Caco-2 (cell line): ENCODE measurements at regions not wholly inside any gene's neighbourhood (a gene's known extent, or its start where the extent isn't known, plus 50 kb on each side); places are given as distances from the start of the nearest gene placed in this dataset.

ENCODE experiments used
- BruUV-seq: library from RNA; stranded (reverse); fragments of 400-500 nt; replicated peaks from 2 replicates; lab custom pipeline; 2021; lab: Mats Ljungman, UMichigan
- CTCF ChIA-PET: fragments of 300-600 bp; sonication (Branson Sonifier 250); formaldehyde crosslinking; loops from one replicate; lab custom pipeline; 2022; ENCODE audit warnings: antibody characterized with exemption; lab: Charles Lee
- POLR2A ChIA-PET: fragments of 300-600 bp; sonication (Branson Sonifier 250); formaldehyde crosslinking; loops from one replicate; lab custom pipeline; 2022; ENCODE audit warnings: antibody characterized with exemption; lab: Charles Lee
- DNase-seq, 2 experiments: peaks; one replicate each; pipeline versions ENCODE4 v3.0.0 to v3.0.0-alpha.2; 2020 to 2022
- H3K27me3 ChIP-seq: replicated peaks from 2 replicates; pipeline ENCODE4 v1.6.0; 2011; ENCODE audit warnings: low read length; ENCODE audit not compliant: control insufficient read depth, insufficient read depth
- H3K36me3 ChIP-seq: 2 replicates; pipeline ENCODE4 v1.5.1; 2011; ENCODE audit warnings: low read length; ENCODE audit not compliant: control insufficient read depth, insufficient read depth
- H3K4me1 ChIP-seq: fragments of 250-450 bp; sonication (Bioruptor Pico); 2 replicates; pipeline ENCODE4 v1.5.1; 2020; ENCODE audit warnings: mild to moderate bottlenecking
- H3K4me3 ChIP-seq: 2 replicates; pipeline ENCODE4 v1.5.1; 2011; ENCODE audit warnings: low read depth, mild to moderate bottlenecking, control low read depth, low read length
- H3K9me3 ChIP-seq: fragments of 250-450 bp; sonication (Bioruptor Pico); 2 replicates; pipeline ENCODE4 v1.5.1; 2020; ENCODE audit warnings: mild to moderate bottlenecking, moderate library complexity
- H3K27ac Mint-ChIP-seq: one replicate; pipeline ENCODE4 v1.8.0; 2022; ENCODE audit warnings: mixed read lengths; ENCODE audit not compliant: unreplicated experiment
- H3K27me3 Mint-ChIP-seq: one replicate; pipeline ENCODE4 v1.8.0; 2022; ENCODE audit warnings: mixed read lengths; ENCODE audit not compliant: insufficient read depth, unreplicated experiment
- H3K36me3 Mint-ChIP-seq: one replicate; pipeline ENCODE4 v1.8.0; 2022; ENCODE audit warnings: mild to moderate bottlenecking, mixed read lengths; ENCODE audit not compliant: insufficient read depth, unreplicated experiment
- H3K4me1 Mint-ChIP-seq: one replicate; pipeline ENCODE4 v1.8.0; 2022; ENCODE audit warnings: low read depth, mixed read lengths; ENCODE audit not compliant: unreplicated experiment
- H3K4me3 Mint-ChIP-seq: one replicate; pipeline ENCODE4 v1.8.0; 2022; ENCODE audit warnings: mild to moderate bottlenecking, moderate library complexity, mixed read lengths; ENCODE audit not compliant: unreplicated experiment
- H3K9me3 Mint-ChIP-seq: one replicate; pipeline ENCODE4 v1.8.0; 2022; ENCODE audit warnings: mixed read lengths; ENCODE audit not compliant: unreplicated experiment
- intact Hi-C: fragments of 100-400 bp; cut with micrococcal nuclease; formaldehyde crosslinking; loops from one replicate; pipeline ENCODE4 v1.10.0; 2022; ENCODE audit not compliant: unreplicated experiment
- TF ChIP-seq, protein P1 (sequence below), 2 experiments: fragments of 200-600 bp in 1 of 2; IDR thresholded peaks; 1 replicate in 1 of 2; 2 replicates in 1 of 2; pipeline versions ENCODE4 v1.5.1 to v1.8.0; 2011 to 2022; ENCODE audit warnings: antibody characterized with exemption in 1 of 2, control low read depth in 1 of 2, inconsistent platforms in 1 of 2, low read depth in 1 of 2, low read length in 1 of 2, mild to moderate bottlenecking in 1 of 2, moderate library complexity in 1 of 2; ENCODE audit not compliant: insufficient read depth in 1 of 2, severe bottlenecking in 1 of 2, unreplicated experiment in 1 of 2

- no peak for DNase-seq
- no TSS peak for BruUV-seq
- ChIA-PET CTCF (no interaction called here), POLR2A (no interaction called here)
- Histone ChIP-seq H3K4me1 (no peaks in the 10 kb centered on the region), H3K36me3 (no peaks in the 10 kb centered on the region), H3K9me3 (no peaks in the 10 kb centered on the region), H3K4me3 (no peak overlapping the region), H3K27me3 (no peaks in the 10 kb centered on the region)
- TF ChIP-seq, protein P1, sequence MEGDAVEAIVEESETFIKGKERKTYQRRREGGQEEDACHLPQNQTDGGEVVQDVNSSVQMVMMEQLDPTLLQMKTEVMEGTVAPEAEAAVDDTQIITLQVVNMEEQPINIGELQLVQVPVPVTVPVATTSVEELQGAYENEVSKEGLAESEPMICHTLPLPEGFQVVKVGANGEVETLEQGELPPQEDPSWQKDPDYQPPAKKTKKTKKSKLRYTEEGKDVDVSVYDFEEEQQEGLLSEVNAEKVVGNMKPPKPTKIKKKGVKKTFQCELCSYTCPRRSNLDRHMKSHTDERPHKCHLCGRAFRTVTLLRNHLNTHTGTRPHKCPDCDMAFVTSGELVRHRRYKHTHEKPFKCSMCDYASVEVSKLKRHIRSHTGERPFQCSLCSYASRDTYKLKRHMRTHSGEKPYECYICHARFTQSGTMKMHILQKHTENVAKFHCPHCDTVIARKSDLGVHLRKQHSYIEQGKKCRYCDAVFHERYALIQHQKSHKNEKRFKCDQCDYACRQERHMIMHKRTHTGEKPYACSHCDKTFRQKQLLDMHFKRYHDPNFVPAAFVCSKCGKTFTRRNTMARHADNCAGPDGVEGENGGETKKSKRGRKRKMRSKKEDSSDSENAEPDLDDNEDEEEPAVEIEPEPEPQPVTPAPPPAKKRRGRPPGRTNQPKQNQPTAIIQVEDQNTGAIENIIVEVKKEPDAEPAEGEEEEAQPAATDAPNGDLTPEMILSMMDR (IDR thresholded peaks at IDR 0.05; ENCODE audit: insufficient read depth in 1 of 2, low read depth in 1 of 2, low read length in 1 of 2, severe bottlenecking in 1 of 2, unreplicated experiment in 1 of 2): no peak
- no peaks in the 10 kb centered on the region for H3K9me3 Mint-ChIP-seq
- H3K4me1 Mint-ChIP-seq: no peaks in the 10 kb centered on the region
- no peaks in the 10 kb centered on the region for H3K36me3 Mint-ChIP-seq
- intact Hi-C loops: no loop called here
- no peak overlapping the region for H3K4me3 Mint-ChIP-seq
- H3K27ac Mint-ChIP-seq: no peak overlapping the region
- peaks cover 16% of the 10 kb centered on the region for H3K27me3 Mint-ChIP-seq
Measured at GRCh38 chr5:148716716-148717115, 62.4 kb upstream of the HTR4 start.

GRCh38 chr5:148717668-148718067 is 63.3 kb upstream of the HTR4 start:
- H3K4me3 Mint-ChIP-seq: no peak overlapping the region
- ChIA-PET CTCF (no interaction called here), POLR2A (no interaction called here)
- no peaks in the 10 kb centered on the region for H3K36me3 ChIP-seq
- intact Hi-C loops: no loop called here
- H3K9me3 Mint-ChIP-seq: no peaks in the 10 kb centered on the region
- peaks cover 15% of the 10 kb centered on the region for H3K27me3 Mint-ChIP-seq
- BruUV-seq: no TSS peak
- no peaks in the 10 kb centered on the region for H3K9me3 ChIP-seq
- H3K27me3 ChIP-seq: no peaks in the 10 kb centered on the region
- H3K4me1 Mint-ChIP-seq: no peaks in the 10 kb centered on the region
- H3K36me3 Mint-ChIP-seq: no peaks in the 10 kb centered on the region
- no peak overlapping the region for H3K4me3 ChIP-seq
- TF ChIP-seq, protein P1 (IDR thresholded peaks at IDR 0.05; ENCODE audit: insufficient read depth in 1 of 2, low read depth in 1 of 2, low read length in 1 of 2, severe bottlenecking in 1 of 2, unreplicated experiment in 1 of 2): no peak
- no peak for DNase-seq
- no peaks in the 10 kb centered on the region for H3K4me1 ChIP-seq
- H3K27ac Mint-ChIP-seq: no peak overlapping the region

- no TSS peak for BruUV-seq
- H3K4me3 ChIP-seq: no peak overlapping the region
- POLR2A ChIA-PET: no interaction called here
- no peaks in the 10 kb centered on the region for H3K27me3 ChIP-seq
- H3K4me1 ChIP-seq: no peaks in the 10 kb centered on the region
- H3K9me3 ChIP-seq: no peaks in the 10 kb centered on the region
- Mint-ChIP-seq H3K4me1 (no peaks in the 10 kb centered on the region), H3K36me3 (no peaks in the 10 kb centered on the region), H3K27ac (no peak overlapping the region), H3K9me3 (no peaks in the 10 kb centered on the region), H3K27me3 (peaks cover 14% of the 10 kb centered on the region), H3K4me3 (no peak overlapping the region)
- no peak for DNase-seq
- no peaks in the 10 kb centered on the region for H3K36me3 ChIP-seq
- CTCF ChIA-PET: no interaction called here
- intact Hi-C loops: no loop called here
- TF ChIP-seq, protein P1 (IDR thresholded peaks at IDR 0.05; ENCODE audit: insufficient read depth in 1 of 2, low read depth in 1 of 2, low read length in 1 of 2, severe bottlenecking in 1 of 2, unreplicated experiment in 1 of 2): no peak
Measured at GRCh38 chr5:148719605-148720004, 65.3 kb upstream of the HTR4 start.
